Right atrium auricular region (tissue), 2 donors: ENCODE measurements at regions not wholly inside any gene's neighbourhood (a gene's known extent, or its start where the extent isn't known, plus 50 kb on each side); places are given as distances from the start of the nearest gene placed in this dataset.

ENCODE experiments used
- microRNA-seq, 2 donors: library from miRNA; unstranded; fragments of <30 nt; microRNA quantifications; one replicate each; pipeline ENCODE4, GENCODE V29; 2016 to 2017; ENCODE audit warnings: borderline number of aligned reads in 2 of 2, borderline replicate concordance in 1 of 2

Small RNAs in the stretch of these regions (microRNA-seq; reads per million reads assigned to microRNA genes)
- 0 reads per million in 2 donors for gene MIR3680-1
